ENCODE measurements at regions not wholly inside any gene's neighbourhood (a gene's known extent, or its start where the extent isn't known, plus 50 kb on each side); places are given as distances from the start of the nearest gene placed in this dataset.

DNA sequence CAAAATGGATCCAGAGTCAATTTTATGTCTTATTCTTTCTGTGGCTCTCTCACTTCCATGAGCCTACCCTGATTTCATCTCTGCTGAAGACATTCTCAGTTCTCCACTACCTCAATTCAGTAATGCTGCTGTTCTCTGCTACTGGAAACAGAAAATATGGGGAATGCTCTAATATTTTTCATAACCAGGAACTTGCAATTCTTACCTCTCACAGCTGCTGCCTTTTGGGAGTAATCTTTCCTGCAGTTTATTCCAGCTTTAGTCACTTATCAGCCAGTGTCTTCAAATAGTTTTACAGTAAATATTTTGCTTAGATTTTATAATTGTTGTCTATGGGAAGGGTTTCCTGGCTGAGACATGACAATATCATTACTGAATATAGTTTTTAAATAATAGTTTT is 145.1 kb upstream of the UFM1 start:
- H3K36me3 ChIP-seq (ENCODE audit: insufficient read depth, low read length) = no peaks in the 10 kb centered on the region
- no peak overlapping the region for H3K4me3 ChIP-seq (ENCODE audit: low read length)
- Mint-ChIP-seq H3K9me3 (peaks cover 5% of the 10 kb centered on the region), H3K4me1 (ENCODE audit: low read depth) (no peaks in the 10 kb centered on the region), H3K27me3 (no peaks in the 10 kb centered on the region), H3K36me3 (ENCODE audit: low read depth) (no peaks in the 10 kb centered on the region), H3K27ac (no peak overlapping the region), H3K4me3 (no peak overlapping the region)
- peaks cover 0 to 3% of the 10 kb centered on the region in 2 experiments for H3K9me3 ChIP-seq (ENCODE audit: control insufficient read depth in 1 of 2, insufficient read depth in 1 of 2, low read length in 2 of 2)
- POLR2A ChIA-PET = no interaction called here
- no peak for DNase-seq
- no peaks in the 10 kb centered on the region for H3K4me1 ChIP-seq (ENCODE audit: insufficient read depth, low read length)
- intact Hi-C loops (cut with DNase I, micrococcal nuclease) = no loop called here
- H3K27me3 ChIP-seq (ENCODE audit: control insufficient read depth in 1 of 2, insufficient read depth in 2 of 2, low read length in 2 of 2) = no peaks in the 10 kb centered on the region
- ATAC-seq (ENCODE audit: poor library complexity) = no peak
- TF ChIP-seq, protein P1, sequence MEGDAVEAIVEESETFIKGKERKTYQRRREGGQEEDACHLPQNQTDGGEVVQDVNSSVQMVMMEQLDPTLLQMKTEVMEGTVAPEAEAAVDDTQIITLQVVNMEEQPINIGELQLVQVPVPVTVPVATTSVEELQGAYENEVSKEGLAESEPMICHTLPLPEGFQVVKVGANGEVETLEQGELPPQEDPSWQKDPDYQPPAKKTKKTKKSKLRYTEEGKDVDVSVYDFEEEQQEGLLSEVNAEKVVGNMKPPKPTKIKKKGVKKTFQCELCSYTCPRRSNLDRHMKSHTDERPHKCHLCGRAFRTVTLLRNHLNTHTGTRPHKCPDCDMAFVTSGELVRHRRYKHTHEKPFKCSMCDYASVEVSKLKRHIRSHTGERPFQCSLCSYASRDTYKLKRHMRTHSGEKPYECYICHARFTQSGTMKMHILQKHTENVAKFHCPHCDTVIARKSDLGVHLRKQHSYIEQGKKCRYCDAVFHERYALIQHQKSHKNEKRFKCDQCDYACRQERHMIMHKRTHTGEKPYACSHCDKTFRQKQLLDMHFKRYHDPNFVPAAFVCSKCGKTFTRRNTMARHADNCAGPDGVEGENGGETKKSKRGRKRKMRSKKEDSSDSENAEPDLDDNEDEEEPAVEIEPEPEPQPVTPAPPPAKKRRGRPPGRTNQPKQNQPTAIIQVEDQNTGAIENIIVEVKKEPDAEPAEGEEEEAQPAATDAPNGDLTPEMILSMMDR (IDR thresholded peaks at IDR 0.05) = no peak
- CTCF ChIA-PET = no interaction called here
- no peak overlapping the region for H3K27ac ChIP-seq (ENCODE audit: low read depth in 1 of 2, low read length in 2 of 2)

DNA sequence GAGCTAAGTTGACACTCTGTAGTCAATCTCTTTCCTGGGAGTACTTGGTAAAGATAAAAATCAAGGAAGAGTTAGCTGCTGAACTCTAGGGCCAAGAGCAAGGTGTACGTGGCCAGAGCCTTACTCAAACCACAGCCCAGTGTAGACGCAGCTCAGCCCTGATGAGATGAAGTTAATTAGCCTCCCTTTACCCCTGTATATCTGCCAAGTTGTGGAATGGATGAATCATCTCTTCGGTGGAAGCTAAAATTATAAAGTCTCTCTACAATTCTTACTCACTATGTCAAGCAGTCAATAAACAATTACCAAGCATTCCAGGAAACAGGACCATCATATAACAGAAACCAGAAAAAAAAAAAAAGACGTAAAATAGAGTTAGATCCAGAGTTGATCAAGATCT is 146.9 kb upstream of the UFM1 start:
- POLR2A ChIA-PET = no interaction called here
- Histone ChIP-seq H3K36me3 (ENCODE audit: insufficient read depth, low read length) (no peaks in the 10 kb centered on the region), H3K4me3 (ENCODE audit: low read length) (no peak overlapping the region), H3K4me1 (ENCODE audit: insufficient read depth, low read length) (no peaks in the 10 kb centered on the region), H3K9me3 (ENCODE audit: control insufficient read depth in 1 of 2, insufficient read depth in 1 of 2, low read length in 2 of 2) (peaks cover 0 to 3% of the 10 kb centered on the region in 2 experiments), H3K27ac (ENCODE audit: low read depth in 1 of 2, low read length in 2 of 2) (no peak overlapping the region), H3K27me3 (ENCODE audit: control insufficient read depth in 1 of 2, insufficient read depth in 2 of 2, low read length in 2 of 2) (no peaks in the 10 kb centered on the region)
- H3K4me1 Mint-ChIP-seq (ENCODE audit: low read depth) = no peaks in the 10 kb centered on the region
- peaks cover 3% of the 10 kb centered on the region for H3K9me3 Mint-ChIP-seq
- H3K36me3 Mint-ChIP-seq (ENCODE audit: low read depth) = no peaks in the 10 kb centered on the region
- no peak overlapping the region for H3K4me3 Mint-ChIP-seq
- CTCF ChIA-PET = no interaction called here
- no peak for DNase-seq
- ATAC-seq (ENCODE audit: poor library complexity) = no peak
- peaks cover 3% of the 10 kb centered on the region for H3K27me3 Mint-ChIP-seq
- H3K27ac Mint-ChIP-seq = no peak overlapping the region
- TF ChIP-seq, protein P1 (IDR thresholded peaks at IDR 0.05) = no peak
- intact Hi-C loops (cut with DNase I, micrococcal nuclease) = no loop called here

DNA sequence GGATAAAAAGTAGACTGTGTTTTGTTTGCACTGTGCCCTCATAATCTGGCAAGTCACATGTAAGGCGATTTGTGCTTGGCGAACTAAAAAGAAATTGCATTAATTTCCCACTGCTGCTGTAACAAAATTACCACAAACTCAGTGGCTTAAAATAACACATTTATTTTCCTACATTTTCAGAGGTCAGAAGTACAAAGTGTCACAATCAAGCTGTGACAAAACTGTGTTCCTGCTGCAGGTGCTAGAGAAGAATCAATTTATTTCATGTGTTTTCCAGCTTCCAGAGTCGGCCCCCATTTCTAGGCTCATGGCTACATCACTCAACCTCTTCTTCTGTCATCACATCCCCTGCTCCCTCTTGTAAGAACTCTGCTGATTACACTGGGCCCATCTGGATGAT is 158.6 kb upstream of the UFM1 start:
- Histone ChIP-seq H3K27ac (ENCODE audit: low read depth in 1 of 2, low read length in 2 of 2) (no peak overlapping the region), H3K4me3 (ENCODE audit: low read length) (no peak overlapping the region), H3K27me3 (ENCODE audit: control insufficient read depth in 1 of 2, insufficient read depth in 2 of 2, low read length in 2 of 2) (no peaks in the 10 kb centered on the region), H3K36me3 (ENCODE audit: insufficient read depth, low read length) (no peaks in the 10 kb centered on the region), H3K4me1 (ENCODE audit: insufficient read depth, low read length) (no peaks in the 10 kb centered on the region), H3K9me3 (ENCODE audit: control insufficient read depth in 1 of 2, insufficient read depth in 1 of 2, low read length in 2 of 2) (peaks cover 0 to 6% of the 10 kb centered on the region in 2 experiments)
- intact Hi-C loops (cut with DNase I, micrococcal nuclease) = no loop called here
- no peak for ATAC-seq (ENCODE audit: poor library complexity)
- TF ChIP-seq, protein P1 (IDR thresholded peaks at IDR 0.05) = no peak
- DNase-seq = no peak
- Mint-ChIP-seq H3K9me3 (no peaks in the 10 kb centered on the region), H3K4me1 (ENCODE audit: low read depth) (no peaks in the 10 kb centered on the region), H3K27me3 (no peaks in the 10 kb centered on the region), H3K27ac (no peak overlapping the region), H3K36me3 (ENCODE audit: low read depth) (no peaks in the 10 kb centered on the region), H3K4me3 (no peak overlapping the region)
- ChIA-PET CTCF (no interaction called here), POLR2A (no interaction called here)

Data from CD4-positive, alpha-beta T cell (primary cell).